H9 (cell line): ENCODE measurements at regions not wholly inside any gene's neighbourhood (a gene's known extent, or its start where the extent isn't known, plus 50 kb on each side); places are given as distances from the start of the nearest gene placed in this dataset.

Experiments
- DNase-seq: peaks from one replicate; pipeline ENCODE4 v3.0.0-alpha.2; 2017
- H2AFZ ChIP-seq: one replicate; pipeline ENCODE4 v1.6.1; 2013; ENCODE audit warnings: mild to moderate bottlenecking, low read length, control low read depth, moderate library complexity
- H2AK5ac ChIP-seq: 2 replicates; pipeline ENCODE4 v1.6.1; 2013; ENCODE audit warnings: low read length, control low read depth, mixed read lengths; ENCODE audit not compliant: insufficient read length
- H2BK120ac ChIP-seq: one replicate; pipeline ENCODE4 v1.6.1; 2013; ENCODE audit warnings: low read depth, mild to moderate bottlenecking, low read length, control low read depth, inconsistent platforms; ENCODE audit not compliant: poor library complexity, severe bottlenecking
- H2BK12ac ChIP-seq: 2 replicates; pipeline ENCODE4 v1.6.1; 2013; ENCODE audit warnings: low read length, control low read depth, mixed read lengths, low read depth; ENCODE audit not compliant: insufficient read length
- H2BK15ac ChIP-seq: 2 replicates; pipeline ENCODE4 v1.6.1; 2013; ENCODE audit warnings: low read depth, low read length, control low read depth
- H2BK20ac ChIP-seq: one replicate; pipeline ENCODE4 v1.6.1; 2013; ENCODE audit warnings: low read depth, mild to moderate bottlenecking, low read length, control low read depth, inconsistent platforms; ENCODE audit not compliant: poor library complexity, severe bottlenecking
- H2BK5ac ChIP-seq: 2 replicates; pipeline ENCODE4 v1.6.1; 2013; ENCODE audit warnings: low read length, control low read depth, mixed read lengths; ENCODE audit not compliant: insufficient read length
- H3K14ac ChIP-seq: 2 replicates; pipeline ENCODE4 v1.6.1; 2013; ENCODE audit warnings: low read length, control low read depth; ENCODE audit not compliant: insufficient read depth
- H3K18ac ChIP-seq: 2 replicates; pipeline ENCODE4 v1.6.1; 2013; ENCODE audit warnings: low read depth, mild to moderate bottlenecking, mixed read lengths, low read length, control low read depth; ENCODE audit not compliant: insufficient read length
- H3K23ac ChIP-seq: 2 replicates; pipeline ENCODE4 v1.6.1; 2013; ENCODE audit warnings: low read length, control low read depth, mixed read lengths, low read depth; ENCODE audit not compliant: insufficient read length
- H3K23me2 ChIP-seq: 2 replicates; pipeline ENCODE4 v1.6.1; 2013; ENCODE audit warnings: low read depth, mild to moderate bottlenecking, mixed read lengths, low read length, control low read depth; ENCODE audit not compliant: insufficient read length, poor library complexity, severe bottlenecking
- H3K27ac ChIP-seq: 2 replicates; pipeline ENCODE4 v1.5.1; 2013; ENCODE audit warnings: low read length, control low read depth, mixed read lengths, low read depth; ENCODE audit not compliant: insufficient read length
- H3K27me3 ChIP-seq: 2 replicates; pipeline ENCODE4 v1.6.1; 2013; ENCODE audit warnings: low read length, control low read depth, inconsistent platforms; ENCODE audit not compliant: insufficient read depth
- H3K4ac ChIP-seq: 2 replicates; pipeline ENCODE4 v1.6.1; 2013; ENCODE audit warnings: low read depth, mild to moderate bottlenecking, control low read depth, inconsistent platforms, low read length, moderate library complexity
- H3K4me1 ChIP-seq: 2 replicates; pipeline ENCODE4 v1.6.1; 2013; ENCODE audit warnings: low read length, control low read depth, inconsistent platforms; ENCODE audit not compliant: insufficient read depth
- H3K4me2 ChIP-seq: 2 replicates; pipeline ENCODE4 v1.6.1; 2013; ENCODE audit warnings: low read length, control low read depth, mixed read lengths; ENCODE audit not compliant: insufficient read length, insufficient read depth
- H3K56ac ChIP-seq: 2 replicates; pipeline ENCODE4 v1.6.1; 2013; ENCODE audit warnings: low read depth, mild to moderate bottlenecking, mixed read lengths, low read length, control low read depth; ENCODE audit not compliant: insufficient read length
- H3K79me1 ChIP-seq: 2 replicates; pipeline ENCODE4 v1.6.1; 2013; ENCODE audit warnings: low read depth, mild to moderate bottlenecking, moderate library complexity, low read length, control low read depth, inconsistent platforms; ENCODE audit not compliant: insufficient read depth, poor library complexity, severe bottlenecking
- H3K79me2 ChIP-seq: 2 replicates; pipeline ENCODE4 v1.6.1; 2013; ENCODE audit warnings: low read length, control low read depth, inconsistent platforms; ENCODE audit not compliant: insufficient read depth
- H3K9ac ChIP-seq: 2 replicates; pipeline ENCODE4 v1.6.1; 2013; ENCODE audit warnings: low read length, control low read depth, mixed read lengths; ENCODE audit not compliant: insufficient read length; ENCODE audit errors: extremely low read depth
- H3K9me3 ChIP-seq: one replicate; pipeline ENCODE4 v1.6.1; 2013; ENCODE audit warnings: low read depth, low read length, inconsistent platforms; ENCODE audit not compliant: control insufficient read depth
- H3T11ph ChIP-seq: one replicate; pipeline ENCODE4 v1.6.1; 2013; ENCODE audit warnings: mild to moderate bottlenecking, low read length, control low read depth, inconsistent platforms
- H4K20me1 ChIP-seq: one replicate; pipeline ENCODE4 v1.6.1; 2013; ENCODE audit not compliant: control insufficient read depth, insufficient read length, insufficient read depth
- H4K5ac ChIP-seq: 2 replicates; pipeline ENCODE4 v1.6.1; 2013; ENCODE audit warnings: low read depth, mild to moderate bottlenecking, mixed read lengths, low read length, control low read depth; ENCODE audit not compliant: insufficient read length
- H4K8ac ChIP-seq: replicated peaks from 2 replicates; pipeline ENCODE4 v1.6.1; 2013; ENCODE audit warnings: low read length, control low read depth, mixed read lengths, low read depth; ENCODE audit not compliant: insufficient read length
- H4K91ac ChIP-seq: 2 replicates; pipeline ENCODE4 v1.6.1; 2013; ENCODE audit warnings: low read depth, mild to moderate bottlenecking, moderate library complexity, mixed read lengths, low read length, control low read depth; ENCODE audit not compliant: insufficient read length
- H3K27ac Mint-ChIP-seq, 3 experiments: 2 replicates in 2 of 3; 3 replicates in 1 of 3; pipeline ENCODE4 v1.8.0; 2020 to 2021; ENCODE audit warnings: mixed read lengths in 3 of 3, mild to moderate bottlenecking in 1 of 3, moderate library complexity in 1 of 3
- H3K27me3 Mint-ChIP-seq: 2 replicates; pipeline ENCODE4 v1.8.0; 2021; ENCODE audit warnings: low read depth, mild to moderate bottlenecking, moderate library complexity, mixed read lengths
- H3K36me3 Mint-ChIP-seq, 3 experiments: 2 replicates in 2 of 3; 3 replicates in 1 of 3; pipeline ENCODE4 v1.8.0; 2020 to 2021; ENCODE audit warnings: low read depth in 3 of 3, mixed read lengths in 3 of 3; ENCODE audit not compliant: insufficient read depth in 1 of 3
- H3K4me1 Mint-ChIP-seq, 2 experiments: 2 replicates each; pipeline ENCODE4 v1.8.0; 2020; ENCODE audit warnings: mixed read lengths in 2 of 2
- H3K4me3 Mint-ChIP-seq, 2 experiments: 2 replicates in 1 of 2; 3 replicates in 1 of 2; pipeline ENCODE4 v1.8.0; 2020 to 2021; ENCODE audit warnings: mild to moderate bottlenecking in 2 of 2, mixed read lengths in 2 of 2, moderate library complexity in 1 of 2
- H3K9me3 Mint-ChIP-seq, 2 experiments: 2 replicates in 1 of 2; 3 replicates in 1 of 2; pipeline ENCODE4 v1.8.0; 2020; ENCODE audit warnings: mild to moderate bottlenecking in 2 of 2, mixed read lengths in 2 of 2, moderate library complexity in 1 of 2
- CTCF ChIP-seq: fragments of 200-600 bp; sonication (generic); conservative IDR thresholded peaks from 3 replicates; pipeline ENCODE4 v1.8.0; 2021; ENCODE audit warnings: antibody characterized with exemption, mild to moderate bottlenecking
- WGBS: extraction: QIAGEN DNeasy Blood & Tissue Kit; methylation state at CpG from one replicate; pipeline ENCODE4 v1.1.7; 2013; ENCODE audit warnings: missing lambda C conversion rate, low lambda C conversion rate, mixed read lengths; ENCODE audit not compliant: insufficient read length; ENCODE audit errors: extremely low coverage; 5-methylcytosine and 5-hydroxymethylcytosine counted together

GRCh38 chr19:30102239-30102638 lies 160.2 kb downstream of the URI1 start:
- Histone ChIP-seq H3K4me1 (no peaks in the 10 kb centered on the region), H3K56ac (no peak overlapping the region), H3K14ac (no peak overlapping the region), H4K5ac (no peak overlapping the region), H2AK5ac (no peak overlapping the region), H3K23ac (no peak overlapping the region), H3T11ph (no peak overlapping the region), H3K4ac (no peak overlapping the region), H3K9me3 (no peaks in the 10 kb centered on the region), H3K27me3 (no peaks in the 10 kb centered on the region), H3K23me2 (no peaks in the 10 kb centered on the region), H2AFZ (no peak overlapping the region), H2BK5ac (no peak overlapping the region), H4K91ac (no peak overlapping the region), H2BK20ac (no peak overlapping the region), H3K79me1 (no peaks in the 10 kb centered on the region), H3K4me2 (no peak overlapping the region), H2BK12ac (no peak overlapping the region), H3K9ac (no peak overlapping the region), H4K8ac (no peak overlapping the region), H3K18ac (no peak overlapping the region), H2BK120ac (no peak overlapping the region), H2BK15ac (no peak overlapping the region), H4K20me1 (no peaks in the 10 kb centered on the region), H3K27ac (no peak overlapping the region), H3K79me2 (no peaks in the 10 kb centered on the region)
- no peak overlapping the region for H3K4me3 Mint-ChIP-seq
- peaks cover 6 to 8% of the 10 kb centered on the region in 2 experiments; a peak in 3 of 5 replicates for H3K9me3 Mint-ChIP-seq
- WGBS: no CpG with 5 or more reads among the region's 6 CpGs
- DNase-seq: no peak
- no peak for TF ChIP-seq CTCF
- H3K4me1 Mint-ChIP-seq: no peaks in the 10 kb centered on the region; a peak in 1 of 4 replicates
- peaks cover 3% of the 10 kb centered on the region; the same call in 1 of the 2 replicates for H3K27me3 Mint-ChIP-seq
- peaks cover 0 to 9% (median 2%) of the 10 kb centered on the region in 3 experiments; a peak in 4 of 7 replicates for H3K36me3 Mint-ChIP-seq
- no peak overlapping the region for H3K27ac Mint-ChIP-seq
